Loucy (cell line): ENCODE measurements at regions not wholly inside any gene's neighbourhood (a gene's known extent, or its start where the extent isn't known, plus 50 kb on each side); places are given as distances from the start of the nearest gene placed in this dataset.

ENCODE experiments used
- EZH2phosphoT487 ChIP-seq: fragments of 200-600 bp; IDR thresholded peaks from 2 replicates; pipeline ENCODE4 v1.6.1; 2018; ENCODE audit warnings: antibody characterized with exemption, mild to moderate bottlenecking, moderate library complexity, borderline replicate concordance
- TF ChIP-seq, protein P1 (sequence below): fragments of 200-600 bp; sonication (generic); conservative IDR thresholded peaks from 2 replicates; pipeline ENCODE4 v1.5.1; 2014; ENCODE audit warnings: mild to moderate bottlenecking, antibody characterized with exemption, low read length

DNA sequence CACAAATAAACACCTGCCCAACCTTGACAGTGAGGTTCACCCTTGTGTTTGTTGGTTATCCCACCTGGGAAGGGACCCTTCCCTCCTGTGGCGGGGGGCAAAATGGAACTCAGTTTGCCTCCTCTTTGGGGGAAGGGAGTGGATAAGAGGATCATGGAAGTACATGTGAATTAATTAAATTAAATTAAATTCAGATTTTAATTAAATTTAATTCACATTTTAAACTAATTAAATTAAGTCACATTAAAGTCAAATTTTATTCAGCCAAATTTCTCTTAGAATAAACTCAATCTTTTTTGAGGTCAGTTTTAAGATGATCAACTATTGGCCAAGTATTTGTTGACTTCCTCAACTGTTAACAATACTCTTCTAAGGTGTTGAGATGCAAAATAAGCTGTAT is 252.4 kb upstream of the AJAP1 start:
- TF ChIP-seq, protein P1, sequence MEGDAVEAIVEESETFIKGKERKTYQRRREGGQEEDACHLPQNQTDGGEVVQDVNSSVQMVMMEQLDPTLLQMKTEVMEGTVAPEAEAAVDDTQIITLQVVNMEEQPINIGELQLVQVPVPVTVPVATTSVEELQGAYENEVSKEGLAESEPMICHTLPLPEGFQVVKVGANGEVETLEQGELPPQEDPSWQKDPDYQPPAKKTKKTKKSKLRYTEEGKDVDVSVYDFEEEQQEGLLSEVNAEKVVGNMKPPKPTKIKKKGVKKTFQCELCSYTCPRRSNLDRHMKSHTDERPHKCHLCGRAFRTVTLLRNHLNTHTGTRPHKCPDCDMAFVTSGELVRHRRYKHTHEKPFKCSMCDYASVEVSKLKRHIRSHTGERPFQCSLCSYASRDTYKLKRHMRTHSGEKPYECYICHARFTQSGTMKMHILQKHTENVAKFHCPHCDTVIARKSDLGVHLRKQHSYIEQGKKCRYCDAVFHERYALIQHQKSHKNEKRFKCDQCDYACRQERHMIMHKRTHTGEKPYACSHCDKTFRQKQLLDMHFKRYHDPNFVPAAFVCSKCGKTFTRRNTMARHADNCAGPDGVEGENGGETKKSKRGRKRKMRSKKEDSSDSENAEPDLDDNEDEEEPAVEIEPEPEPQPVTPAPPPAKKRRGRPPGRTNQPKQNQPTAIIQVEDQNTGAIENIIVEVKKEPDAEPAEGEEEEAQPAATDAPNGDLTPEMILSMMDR: no peak
- no peak for TF ChIP-seq EZH2phosphoT487
